ENCODE measurements at regions not wholly inside any gene's neighbourhood (a gene's known extent, or its start where the extent isn't known, plus 50 kb on each side); places are given as distances from the start of the nearest gene placed in this dataset.

DNA sequence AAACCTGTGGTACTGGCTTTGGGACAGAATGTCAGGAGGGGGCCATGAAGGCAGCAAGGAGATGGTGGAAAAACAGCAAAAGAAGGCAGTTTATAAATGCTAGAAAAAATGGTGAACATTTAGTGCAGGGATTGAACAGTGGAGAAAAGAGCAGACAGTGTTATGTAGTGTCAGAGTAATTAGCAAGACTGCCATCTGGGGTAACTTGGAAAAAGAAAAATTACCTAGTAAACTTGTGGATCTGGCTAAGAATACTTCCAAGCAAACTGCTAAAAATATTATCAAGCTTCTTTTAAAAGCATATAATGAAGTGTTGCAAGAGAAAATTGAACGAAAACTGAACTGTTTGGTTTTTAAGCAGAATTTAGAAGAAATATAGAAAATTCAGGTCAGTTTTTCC, 267.8 kb downstream of the INSIG2 start:
- in situ Hi-C loops (cut with HindIII; ENCODE audit: low pct_unique_long_range_greater_than_20kb, low sequenced_read_pairs) = no loop called here
- no peak for DNase-seq (ENCODE audit: low read depth)

DNA sequence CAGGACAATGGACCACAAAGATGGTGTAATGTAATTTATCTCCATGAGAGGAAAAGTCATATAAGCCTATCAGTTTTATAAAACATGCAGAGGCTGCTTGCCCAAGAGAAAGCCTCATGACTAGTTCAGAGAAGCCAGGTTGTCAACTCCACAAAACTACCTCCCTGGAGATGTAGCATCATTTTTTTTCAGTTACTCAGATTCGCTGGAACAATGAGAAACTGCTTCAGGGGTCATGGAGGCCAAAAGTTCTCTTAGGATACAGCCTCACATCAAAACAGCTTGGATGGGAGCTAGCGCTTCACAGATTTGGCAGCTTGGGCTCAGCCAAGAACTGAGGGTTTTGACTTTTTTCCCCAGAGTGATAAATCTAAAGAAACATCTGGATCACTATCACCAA, 263.5 kb downstream of the INSIG2 start:
- DNase-seq (ENCODE audit: low read depth) = no peak
- in situ Hi-C loops (cut with HindIII; ENCODE audit: low pct_unique_long_range_greater_than_20kb, low sequenced_read_pairs) = no loop called here

DNA sequence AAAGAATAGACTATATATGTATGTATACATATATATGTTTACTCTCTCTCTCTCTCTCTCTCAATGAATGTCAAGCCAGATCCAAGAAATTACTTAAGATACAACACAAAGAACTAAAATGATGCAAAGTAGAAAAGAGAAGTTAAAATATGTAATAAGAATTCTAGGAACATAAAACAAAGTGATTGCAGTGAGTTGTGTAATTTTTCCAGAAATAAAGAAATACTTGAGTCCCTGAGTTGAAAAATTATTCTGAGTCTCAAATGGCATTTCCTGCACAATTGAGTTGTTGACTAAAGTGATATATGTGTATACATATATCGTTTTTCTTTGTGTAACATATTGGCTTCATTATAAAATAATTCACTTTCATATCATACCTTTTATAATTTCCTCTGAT, 262.4 kb downstream of the INSIG2 start:
- in situ Hi-C loops (cut with HindIII; ENCODE audit: low pct_unique_long_range_greater_than_20kb, low sequenced_read_pairs) = no loop called here
- DNase-seq (ENCODE audit: low read depth) = no peak

DNA sequence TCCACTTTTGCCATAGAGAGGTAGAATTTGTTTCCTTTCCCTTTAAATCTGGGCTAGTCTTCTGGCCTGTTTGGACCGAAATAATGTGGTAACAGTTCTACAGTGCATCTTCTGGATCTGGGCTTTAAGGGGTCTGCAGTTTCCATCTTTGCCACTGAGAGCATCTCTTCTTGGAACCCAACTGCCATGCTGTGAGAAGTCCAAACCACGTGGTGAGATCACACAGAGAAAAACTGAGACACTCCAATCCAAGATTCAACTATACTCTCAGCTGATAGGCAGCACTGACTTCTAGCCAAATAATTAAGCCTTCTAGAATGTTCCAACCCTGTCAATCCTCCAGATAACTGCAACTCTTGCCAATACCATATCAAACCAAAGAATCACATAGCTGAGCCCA, 261.1 kb downstream of the INSIG2 start:
- in situ Hi-C loops (cut with HindIII; ENCODE audit: low pct_unique_long_range_greater_than_20kb, low sequenced_read_pairs) = no loop called here
- no peak for DNase-seq (ENCODE audit: low read depth)

DNA sequence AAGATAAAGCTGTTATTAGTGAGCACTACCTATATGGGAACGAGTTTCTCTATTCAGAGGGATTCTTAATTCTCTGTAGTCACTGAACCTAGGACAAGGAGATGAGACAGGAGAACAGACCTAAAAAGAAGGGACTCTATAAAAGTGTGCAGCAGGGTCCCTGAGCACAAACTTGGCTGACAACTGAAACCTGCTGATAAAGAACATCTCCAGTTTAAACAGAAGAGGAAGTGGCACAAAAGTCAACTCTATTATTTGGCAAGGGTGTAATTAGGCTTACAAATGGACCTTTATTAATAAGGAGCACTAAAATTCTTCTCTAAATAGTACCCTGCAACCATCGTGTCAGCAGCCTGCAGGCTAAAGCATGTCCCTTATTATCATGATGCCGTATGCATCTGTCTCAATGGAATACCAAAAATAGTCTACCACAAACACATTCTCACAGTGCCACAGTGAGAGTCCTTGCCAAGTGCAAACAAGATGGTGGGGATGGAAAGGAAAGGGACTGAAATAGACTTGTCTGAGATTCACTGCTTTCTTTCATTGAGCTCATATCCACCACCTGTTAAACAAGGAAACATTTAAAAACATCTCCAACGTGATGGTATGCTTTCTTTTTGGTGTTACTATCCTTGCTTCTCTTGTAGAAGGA, 260.2 kb downstream of the INSIG2 start:
- DNase-seq (ENCODE audit: low read depth) = no peak
- in situ Hi-C loops (cut with HindIII; ENCODE audit: low pct_unique_long_range_greater_than_20kb, low sequenced_read_pairs) = no loop called here

DNA sequence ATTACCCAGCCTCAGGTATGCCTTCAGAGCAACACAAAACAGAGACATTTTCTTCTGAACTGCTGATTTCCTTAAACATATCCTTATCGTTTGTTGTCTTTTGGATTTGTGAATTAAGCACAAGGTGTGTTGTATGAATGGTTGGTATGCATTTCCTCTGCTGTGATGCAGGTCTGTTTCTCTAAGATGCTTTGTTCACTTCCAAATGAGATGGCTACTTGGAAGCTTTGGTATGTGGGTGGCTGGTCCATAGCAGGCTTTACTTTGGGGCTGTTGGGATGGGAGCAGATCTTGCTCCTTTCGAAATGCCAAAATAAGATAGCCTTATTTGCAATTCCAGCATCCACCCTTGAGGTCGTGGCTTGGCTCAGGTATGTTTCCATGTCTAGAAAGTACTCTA, 257.2 kb downstream of the INSIG2 start:
- in situ Hi-C loops (cut with HindIII; ENCODE audit: low pct_unique_long_range_greater_than_20kb, low sequenced_read_pairs) = no loop called here
- no peak for DNase-seq (ENCODE audit: low read depth)

DNA sequence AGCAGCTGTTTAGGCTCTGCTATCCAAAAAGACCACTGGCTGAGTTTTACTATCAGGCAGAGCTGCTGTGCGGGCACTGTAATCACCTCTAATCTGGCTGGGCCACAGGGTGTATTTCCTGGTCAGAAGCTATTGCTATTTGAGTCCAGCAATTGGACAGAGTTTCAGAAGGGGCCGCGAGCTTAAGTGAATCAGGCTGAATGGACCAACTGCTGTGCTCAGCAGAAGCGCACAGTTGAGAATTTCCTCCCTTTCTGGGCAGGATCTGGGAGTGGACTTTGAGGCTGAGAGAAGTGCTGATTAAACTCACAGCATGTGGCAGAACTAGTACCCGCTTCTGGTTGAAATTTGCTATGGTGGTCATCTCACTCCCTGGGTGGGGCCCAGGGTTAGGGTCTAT, 251.8 kb downstream of the INSIG2 start:
- in situ Hi-C loops (cut with HindIII; ENCODE audit: low pct_unique_long_range_greater_than_20kb, low sequenced_read_pairs) = no loop called here
- DNase-seq (ENCODE audit: low read depth) = no peak

DNA sequence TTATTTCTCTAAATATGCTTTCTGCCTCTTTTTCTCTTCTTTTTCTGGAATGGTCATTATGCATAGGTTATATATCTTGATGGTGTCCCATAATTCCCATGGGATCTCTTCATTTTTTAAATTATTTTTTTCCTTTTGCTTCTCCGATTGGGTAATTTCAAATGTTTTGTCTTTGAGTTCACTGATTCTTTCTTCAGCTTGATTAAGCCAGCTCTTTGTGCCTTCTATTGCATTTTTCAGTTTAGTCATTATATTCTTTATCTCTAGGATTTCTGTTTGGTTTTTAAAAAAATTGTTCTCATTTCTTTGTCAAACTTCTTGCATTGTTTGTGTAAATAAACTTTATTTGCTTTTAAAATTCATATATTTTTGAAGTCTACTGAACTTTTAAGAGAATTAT, 251.1 kb downstream of the INSIG2 start:
- DNase-seq (ENCODE audit: low read depth) = no peak
- in situ Hi-C loops (cut with HindIII; ENCODE audit: low pct_unique_long_range_greater_than_20kb, low sequenced_read_pairs) = no loop called here

DNA sequence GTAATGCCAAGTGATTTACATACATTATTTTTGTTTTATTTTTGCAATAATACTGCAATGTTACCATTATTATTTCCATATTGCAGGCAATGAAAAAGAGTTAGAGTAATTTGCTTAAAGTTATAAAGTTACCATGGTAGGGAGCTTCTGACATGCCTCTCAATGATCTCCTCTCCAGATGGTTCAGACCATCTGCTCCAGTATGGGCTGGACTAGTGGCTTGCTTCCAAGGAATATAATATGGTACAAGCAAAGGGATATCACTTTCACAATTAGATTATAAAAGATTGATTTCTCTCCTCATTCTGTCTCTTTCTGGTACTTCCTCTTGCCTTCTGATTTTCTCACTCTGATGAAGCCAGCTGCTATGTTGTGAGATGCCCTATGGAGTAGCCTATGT, 245.4 kb downstream of the INSIG2 start:
- no peak for DNase-seq (ENCODE audit: low read depth)
- in situ Hi-C loops (cut with HindIII; ENCODE audit: low pct_unique_long_range_greater_than_20kb, low sequenced_read_pairs) = no loop called here

DNA sequence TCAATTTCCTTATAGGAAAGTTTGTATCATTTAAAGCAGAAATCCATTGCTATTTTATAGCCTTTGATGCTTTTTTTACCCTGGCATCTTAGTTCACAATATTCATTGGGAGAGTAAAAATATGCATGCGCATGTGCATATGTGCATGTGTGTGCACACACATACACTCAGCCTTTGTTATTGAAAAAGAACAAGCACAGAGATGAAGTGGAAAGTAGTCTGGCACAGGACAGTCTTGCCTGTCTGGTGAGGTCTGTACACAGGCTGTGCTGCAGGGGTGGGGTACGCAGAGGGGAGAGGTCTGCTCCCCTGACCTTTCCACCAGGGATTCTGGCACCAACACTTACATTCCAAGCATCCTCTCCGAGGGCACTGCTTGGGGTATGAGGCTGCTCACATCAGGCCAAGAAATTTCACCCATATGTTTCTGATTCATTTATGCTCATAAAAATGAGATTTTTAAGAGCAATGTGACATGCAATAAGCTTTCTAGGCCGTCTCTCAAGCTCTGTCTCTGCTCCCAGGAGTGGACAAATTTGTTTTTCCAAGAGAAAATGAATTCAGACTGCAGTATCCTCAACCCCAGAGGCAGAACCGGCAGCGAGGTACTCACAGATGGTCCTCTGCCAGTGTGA, 237.2 kb downstream of the INSIG2 start:
- DNase-seq (ENCODE audit: low read depth) = no peak
- in situ Hi-C loops (cut with HindIII; ENCODE audit: low pct_unique_long_range_greater_than_20kb, low sequenced_read_pairs) = no loop called here

DNA sequence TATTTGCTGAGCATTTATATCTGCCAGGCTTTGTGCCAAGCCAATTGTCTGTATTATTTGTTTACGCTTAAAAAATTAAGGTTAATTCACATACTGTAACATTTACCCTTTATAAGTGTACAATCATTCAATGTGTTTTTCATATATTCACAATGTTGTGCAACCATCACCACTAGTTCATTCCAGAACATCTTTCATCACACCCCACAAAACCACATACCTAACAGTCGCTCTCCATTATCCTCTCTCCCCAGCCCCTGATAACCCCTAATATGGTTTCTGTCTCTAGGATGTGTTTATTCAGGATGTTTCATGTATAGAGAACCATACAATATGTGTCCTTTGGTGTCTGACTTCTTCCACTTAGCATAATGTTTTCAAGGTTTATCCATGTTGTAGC, 234.1 kb downstream of the INSIG2 start:
- DNase-seq (ENCODE audit: low read depth) = no peak
- in situ Hi-C loops (cut with HindIII; ENCODE audit: low pct_unique_long_range_greater_than_20kb, low sequenced_read_pairs) = no loop called here

DNA sequence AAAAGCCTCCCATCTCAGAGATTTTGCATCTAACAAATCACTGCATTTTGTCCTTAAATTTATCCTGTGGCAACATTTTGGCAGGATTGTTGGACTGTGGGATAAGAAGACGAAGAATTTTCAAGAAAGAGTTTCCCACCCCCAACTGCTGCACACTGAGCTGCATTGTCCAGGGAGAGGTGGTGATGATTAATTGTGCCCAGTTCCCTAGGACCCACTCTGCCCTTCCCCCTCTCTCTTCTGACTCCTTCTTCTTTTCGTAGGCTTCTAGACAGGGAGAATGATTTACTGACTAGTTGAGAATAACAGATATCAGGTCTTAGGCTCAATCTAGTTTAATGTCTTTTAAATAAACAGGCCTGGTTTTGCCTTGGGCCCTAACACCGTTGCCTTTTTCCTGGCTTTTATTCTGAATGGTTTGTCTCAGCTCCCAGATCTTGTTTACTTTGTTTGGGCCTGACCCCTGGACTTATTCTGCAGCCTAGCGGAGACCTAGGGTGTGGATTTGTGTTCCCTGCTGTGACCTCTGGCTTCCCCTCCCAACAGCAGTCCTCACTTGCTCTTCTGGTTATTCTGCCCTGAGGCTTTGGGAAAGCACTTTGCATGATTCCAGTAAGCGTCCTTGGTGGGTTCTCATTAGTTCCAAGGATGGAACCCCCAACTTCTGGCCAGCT, 233.3 kb downstream of the INSIG2 start:
- in situ Hi-C loops (cut with HindIII; ENCODE audit: low pct_unique_long_range_greater_than_20kb, low sequenced_read_pairs) = no loop called here
- DNase-seq (ENCODE audit: low read depth) = no peak

DNA sequence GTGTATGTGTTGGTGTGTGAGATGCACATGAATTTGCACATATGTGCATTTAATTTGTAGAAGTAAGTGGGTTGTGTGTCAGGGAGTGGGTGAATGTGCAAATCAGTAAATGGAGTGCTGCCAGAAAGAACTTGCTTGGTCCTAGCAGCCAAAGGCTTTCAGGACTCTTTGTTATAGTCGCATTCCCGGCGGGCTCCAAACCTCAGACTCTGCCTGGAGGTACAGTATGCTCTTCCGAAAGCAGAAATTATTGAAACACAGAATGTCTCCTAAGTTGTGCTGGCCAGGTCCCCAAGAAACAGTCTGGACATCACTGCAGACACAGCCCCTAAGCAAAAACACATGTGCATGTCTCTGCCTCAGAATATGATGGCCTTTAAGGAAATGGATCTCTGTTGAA, 232.4 kb downstream of the INSIG2 start:
- DNase-seq (ENCODE audit: low read depth) = no peak
- in situ Hi-C loops (cut with HindIII; ENCODE audit: low pct_unique_long_range_greater_than_20kb, low sequenced_read_pairs) = no loop called here

DNA sequence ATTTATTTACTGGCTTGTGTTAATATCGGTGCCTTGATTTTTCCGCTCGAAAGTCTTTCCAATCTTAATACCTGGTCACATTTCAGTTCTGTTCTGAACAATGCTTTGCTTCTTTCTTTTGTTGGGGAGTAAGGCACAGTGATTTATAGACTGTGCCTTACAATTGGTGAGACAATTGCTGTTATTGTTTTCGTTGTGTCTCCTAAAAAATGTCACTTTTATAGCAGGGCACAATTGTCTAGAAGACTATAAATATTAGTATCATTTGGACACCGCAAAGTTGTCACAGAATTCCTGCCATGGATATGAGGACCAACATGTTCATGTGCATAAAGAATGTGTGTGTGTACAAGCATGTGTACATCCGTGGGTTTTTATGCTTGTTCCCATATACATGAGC, 231.9 kb downstream of the INSIG2 start:
- in situ Hi-C loops (cut with HindIII; ENCODE audit: low pct_unique_long_range_greater_than_20kb, low sequenced_read_pairs) = no loop called here
- DNase-seq (ENCODE audit: low read depth) = no peak

DNA sequence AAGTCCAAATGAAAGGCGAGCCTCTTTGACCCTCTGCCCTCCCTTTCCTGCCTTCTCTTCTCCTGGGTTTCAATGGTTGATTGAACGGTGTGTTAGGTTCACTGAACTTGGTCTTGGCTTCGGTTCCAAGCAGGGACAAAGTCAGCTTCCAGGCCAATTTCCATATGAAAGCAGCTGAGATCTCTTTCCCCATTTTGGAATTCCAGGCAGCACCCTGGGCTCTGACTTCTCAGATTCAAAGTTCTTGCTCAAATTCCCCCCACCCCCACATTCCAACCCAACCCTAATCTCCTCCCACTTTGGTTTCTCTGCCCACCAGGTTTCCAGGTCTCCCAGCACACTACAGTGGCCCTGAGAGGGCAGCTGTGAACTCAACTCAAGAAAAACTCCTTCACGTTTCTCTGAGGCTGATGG, 231.0 kb downstream of the INSIG2 start:
- in situ Hi-C loops (cut with HindIII; ENCODE audit: low pct_unique_long_range_greater_than_20kb, low sequenced_read_pairs) = no loop called here
- DNase-seq (ENCODE audit: low read depth) = no peak

DNA sequence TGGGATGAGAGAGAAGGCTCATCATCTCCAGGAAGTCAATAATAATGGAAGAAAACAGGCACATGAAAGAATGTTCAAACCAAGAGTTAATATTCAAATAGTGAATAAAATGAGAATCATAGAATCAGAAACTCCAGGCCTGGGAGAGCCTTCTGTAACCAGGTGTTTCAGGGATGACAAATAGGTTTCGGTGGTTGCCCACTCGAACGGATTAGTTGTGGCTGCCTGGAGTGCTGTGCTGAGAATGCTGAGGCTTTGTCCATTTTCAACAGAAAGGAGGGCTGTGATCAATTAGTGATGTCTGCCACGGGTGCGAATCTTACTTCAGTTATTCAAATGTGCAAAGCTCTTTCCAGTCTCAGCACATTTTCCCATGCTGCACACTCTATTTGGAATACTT, 227.3 kb downstream of the INSIG2 start:
- in situ Hi-C loops (cut with HindIII; ENCODE audit: low pct_unique_long_range_greater_than_20kb, low sequenced_read_pairs) = no loop called here
- DNase-seq (ENCODE audit: low read depth) = no peak

DNA sequence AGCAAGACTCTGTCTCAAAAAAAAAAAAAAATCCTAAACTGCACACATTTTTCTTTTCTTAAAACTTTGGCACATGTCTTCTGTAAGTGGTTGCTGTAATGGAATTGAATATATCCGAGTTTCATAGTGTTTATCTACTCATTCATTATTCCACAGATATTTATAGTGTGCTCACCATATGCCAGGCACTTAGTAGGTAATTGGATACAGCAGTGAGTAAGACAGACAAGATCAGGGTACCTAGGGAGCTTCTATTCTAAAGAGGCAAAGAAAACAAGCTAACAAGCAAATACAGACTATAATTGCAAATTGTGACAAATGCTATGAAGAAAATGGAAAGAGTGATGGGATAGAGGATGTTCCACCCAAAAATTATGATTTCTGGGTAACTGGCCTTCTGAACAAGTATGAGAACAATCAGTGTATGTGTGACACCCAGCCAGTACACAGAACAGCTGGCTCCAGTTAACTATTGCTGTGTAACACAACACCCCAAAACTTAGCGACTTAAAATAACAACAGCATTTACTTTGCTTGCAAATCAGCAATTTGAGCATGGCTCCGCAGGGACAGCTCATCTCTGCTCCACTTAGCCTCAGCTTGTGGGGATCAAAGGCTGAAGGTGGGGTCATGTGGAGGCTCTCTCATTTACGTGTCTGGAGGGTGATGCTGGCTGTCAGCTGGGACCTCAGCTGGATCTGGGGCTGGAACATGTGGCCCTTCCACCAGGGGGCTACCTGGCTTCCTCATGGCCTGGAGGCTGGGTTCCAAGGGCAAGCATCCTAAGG, 224.9 kb downstream of the INSIG2 start:
- DNase-seq (ENCODE audit: low read depth) = no peak
- in situ Hi-C loops (cut with HindIII; ENCODE audit: low pct_unique_long_range_greater_than_20kb, low sequenced_read_pairs) = no loop called here

DNA sequence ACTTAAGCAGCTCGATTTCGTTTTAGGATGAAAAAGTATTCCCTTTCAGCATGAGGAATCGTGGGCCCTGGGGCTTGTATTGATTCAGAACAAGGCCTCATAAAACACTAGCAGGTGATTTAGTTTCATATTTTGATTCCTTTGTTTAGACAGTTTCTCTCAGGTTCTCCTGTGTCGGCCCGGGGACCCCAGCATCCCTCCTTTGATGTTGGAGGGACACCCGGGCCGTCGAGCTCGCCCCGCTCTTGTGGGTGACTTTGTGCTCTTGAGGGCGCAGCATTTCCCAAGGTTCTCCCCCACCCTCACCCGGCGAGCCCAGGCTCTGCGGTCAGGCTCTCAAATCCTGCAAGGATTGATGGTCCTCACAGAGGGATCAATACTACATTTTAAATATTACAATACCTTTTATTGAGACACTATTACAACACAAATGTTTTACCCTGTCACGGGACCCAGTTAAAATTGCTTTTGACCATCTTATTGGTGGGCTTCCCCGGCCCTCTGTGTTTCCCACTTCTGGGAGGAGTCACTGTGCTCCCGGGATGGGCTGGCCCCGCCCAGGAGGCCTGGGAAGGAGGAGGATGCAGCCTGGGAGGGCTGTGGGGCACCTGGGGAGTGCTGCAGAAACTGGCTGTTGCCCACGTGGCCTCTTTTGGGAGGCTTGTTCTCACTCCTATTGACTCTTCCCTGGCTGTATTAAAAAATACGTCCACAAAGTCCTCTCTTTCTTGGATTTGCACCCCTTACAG, 222.6 kb downstream of the INSIG2 start:
- in situ Hi-C loops (cut with HindIII; ENCODE audit: low pct_unique_long_range_greater_than_20kb, low sequenced_read_pairs) = no loop called here

More for the DNA sequence above, 222.6 kb downstream of the INSIG2 start:
- no peak for DNase-seq (ENCODE audit: low read depth)
